ENCODE measurements at regions not wholly inside any gene's neighbourhood (a gene's known extent, or its start where the extent isn't known, plus 50 kb on each side); places are given as distances from the start of the nearest gene placed in this dataset.
A peak's percentile ranks its signal among the peaks of the same experiment; 100 is the strongest.
"Not testable (repeated sequence)": the region's sequence is repeated elsewhere in the genome, so short reads cannot be mapped to it uniquely, and the experiment has no call there.

DNA sequence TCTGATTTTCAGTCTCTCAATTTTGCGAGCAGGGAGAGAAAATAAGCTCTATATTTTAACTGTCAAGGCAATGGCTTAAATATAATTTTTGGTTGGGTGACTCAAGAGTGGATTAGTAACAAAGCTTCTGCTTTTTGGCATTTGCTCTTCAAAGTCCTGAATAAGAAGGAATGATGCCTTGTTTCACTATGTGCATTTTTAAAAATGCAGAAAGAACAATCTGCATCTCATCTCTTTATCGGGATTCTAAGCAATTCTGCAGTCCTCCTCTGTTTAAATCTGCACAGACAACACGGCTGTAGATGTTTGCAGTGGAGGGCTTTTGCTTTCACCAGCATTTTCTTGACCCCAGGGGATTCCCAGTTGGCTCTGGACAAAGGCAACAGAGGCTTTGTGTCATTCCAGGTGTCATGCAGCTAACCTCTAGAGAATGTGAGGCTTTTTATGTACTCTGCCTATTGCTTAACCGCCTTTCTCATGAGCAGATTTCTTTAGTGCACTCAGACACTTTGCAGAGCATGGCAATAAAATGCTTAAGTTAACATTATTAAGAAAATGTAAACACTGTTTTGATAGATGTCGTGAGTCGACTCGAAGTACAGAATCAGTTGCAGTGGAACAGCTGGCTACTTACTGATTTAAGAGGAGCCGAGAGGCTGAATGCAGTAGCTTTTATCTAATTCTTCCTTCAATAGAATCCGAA is 783.2 kb upstream of the NEGR1 start:
- peak; percentile 84 for DNase-seq (ENCODE audit: low spot score)

DNA sequence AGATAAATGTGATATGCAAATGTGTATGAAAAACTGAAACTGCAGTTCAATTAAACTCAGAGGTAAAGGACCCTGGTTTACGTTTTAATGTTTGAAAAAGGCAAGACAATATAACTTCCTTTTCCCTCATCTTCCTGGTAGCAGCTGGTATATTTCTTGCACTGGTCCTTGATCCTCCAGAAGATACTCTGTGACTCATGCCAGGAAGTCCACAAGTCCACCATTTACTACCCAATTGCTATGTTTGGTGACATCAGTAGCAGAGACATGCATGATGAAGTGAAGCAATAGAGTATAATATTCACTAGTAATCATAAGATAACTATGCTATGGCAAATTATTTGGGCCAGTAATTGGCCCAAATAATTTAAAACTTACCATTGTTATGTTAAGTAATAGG is 774.5 kb upstream of the NEGR1 start:
- no peak for DNase-seq (ENCODE audit: low spot score)

DNA sequence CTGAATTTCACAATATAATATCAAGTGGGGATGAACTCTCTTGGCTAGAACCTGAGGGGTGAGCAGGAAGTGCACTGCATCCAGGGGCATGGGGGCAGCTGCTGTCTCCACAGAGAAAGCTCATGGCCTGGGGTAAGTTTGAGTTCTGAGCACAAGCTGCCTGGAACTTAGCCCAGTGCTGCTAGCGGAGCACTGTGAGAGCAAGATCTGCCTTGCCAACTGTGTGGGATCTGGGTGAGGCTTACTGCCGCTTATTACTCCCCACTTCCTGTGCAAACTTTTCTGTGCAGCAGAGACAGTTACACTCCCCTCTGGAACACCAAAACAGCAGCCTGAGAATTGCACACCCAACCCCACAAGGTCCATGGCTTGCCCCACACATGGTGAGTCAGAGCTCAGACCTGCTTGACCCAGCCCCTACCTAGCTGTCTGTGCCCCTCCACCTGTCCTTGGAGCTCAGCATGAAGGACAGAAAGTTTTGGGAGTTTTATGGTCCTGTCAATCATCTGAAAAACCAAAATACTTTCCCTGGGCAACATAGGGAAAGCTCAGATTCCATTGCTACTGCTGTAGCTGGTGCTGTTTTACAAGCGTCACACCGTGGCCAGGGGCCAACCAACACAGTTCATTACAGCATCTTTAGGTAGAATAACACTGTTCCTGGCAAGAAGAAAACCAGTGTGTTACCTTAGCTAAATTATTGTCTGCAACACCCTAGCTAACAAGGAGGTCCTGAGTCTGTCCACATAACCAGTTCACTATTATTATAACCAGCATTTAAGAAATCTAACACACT is 762.1 kb upstream of the NEGR1 start:
- no peak for DNase-seq (ENCODE audit: low spot score)

DNA sequence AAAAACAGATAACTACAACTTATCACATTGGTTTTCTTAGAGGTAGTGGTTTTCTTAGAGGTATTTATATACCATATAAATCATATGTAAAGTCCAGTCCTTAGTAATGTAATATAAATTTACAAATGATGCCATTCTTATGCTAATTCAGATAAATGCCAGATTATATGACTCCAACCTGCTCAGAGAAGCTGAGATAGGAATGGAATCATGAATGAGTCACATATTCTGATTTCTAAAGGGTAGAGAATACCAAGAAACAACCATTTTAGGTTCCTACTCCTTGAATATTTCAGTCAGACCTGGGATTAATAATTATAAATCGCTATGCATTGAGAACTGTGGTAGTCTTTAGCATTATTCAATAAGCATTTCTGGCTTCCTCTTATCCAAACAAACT is 760.1 kb upstream of the NEGR1 start:
- no peak for DNase-seq (ENCODE audit: low spot score)

DNA sequence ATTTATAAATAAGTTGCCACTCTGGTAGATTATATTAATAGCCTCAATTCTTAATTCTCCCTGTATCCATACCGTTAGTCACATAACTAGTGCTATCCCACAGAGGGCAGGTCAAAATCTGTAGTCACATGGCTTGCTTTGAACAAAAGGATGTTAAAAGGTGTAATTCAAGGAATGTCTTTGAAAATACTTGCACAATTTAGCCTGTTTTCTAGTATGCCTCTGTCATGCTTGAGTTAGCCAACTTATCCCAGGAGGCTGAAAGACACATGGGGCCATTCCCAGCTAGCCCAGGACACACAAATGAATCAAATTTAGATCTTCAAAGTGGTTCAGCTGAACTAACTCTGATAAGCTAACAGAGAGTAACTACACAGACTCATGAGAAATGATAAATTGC is 758.5 kb upstream of the NEGR1 start:
- DNase-seq (ENCODE audit: low spot score) = no peak

DNA sequence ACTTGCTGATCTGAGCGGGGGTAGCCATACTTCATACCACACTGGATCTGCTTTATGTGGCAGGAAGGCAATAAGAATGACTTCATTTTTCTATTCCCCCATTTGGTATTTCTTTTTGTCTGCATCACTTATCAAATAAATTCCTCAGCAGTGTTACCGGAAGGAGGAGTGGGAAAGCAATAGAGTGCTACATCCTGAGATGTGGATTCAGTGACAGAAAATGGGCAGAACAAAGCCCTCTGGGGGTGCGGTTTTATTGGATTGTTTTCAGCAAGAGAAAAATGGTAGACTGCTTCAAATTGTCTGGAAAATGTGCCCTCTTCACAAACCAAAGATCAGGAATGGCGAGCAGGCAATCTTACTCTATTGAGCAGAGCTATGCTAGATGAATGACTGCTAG is 751.9 kb upstream of the NEGR1 start:
- no peak for DNase-seq (ENCODE audit: low spot score)

DNA sequence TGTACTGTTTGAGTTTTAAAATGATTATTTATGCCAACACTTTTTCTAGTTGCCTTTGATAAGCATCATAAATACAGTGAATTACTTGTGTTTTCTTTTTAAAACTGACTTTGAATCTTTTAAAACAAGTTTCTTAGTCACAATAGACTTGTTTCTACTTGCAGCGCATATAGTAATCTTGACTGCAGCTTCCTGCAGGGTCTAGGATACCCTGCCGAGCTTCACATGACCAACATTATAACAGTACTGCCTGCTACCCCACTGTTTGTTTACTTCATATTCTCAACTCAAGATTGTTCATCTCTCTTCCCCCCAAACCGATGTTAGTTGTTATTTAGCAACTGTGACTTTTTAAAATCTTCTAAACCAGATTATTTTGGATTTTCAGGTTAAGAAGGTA is 751.3 kb upstream of the NEGR1 start:
- no peak for DNase-seq (ENCODE audit: low spot score)

DNA sequence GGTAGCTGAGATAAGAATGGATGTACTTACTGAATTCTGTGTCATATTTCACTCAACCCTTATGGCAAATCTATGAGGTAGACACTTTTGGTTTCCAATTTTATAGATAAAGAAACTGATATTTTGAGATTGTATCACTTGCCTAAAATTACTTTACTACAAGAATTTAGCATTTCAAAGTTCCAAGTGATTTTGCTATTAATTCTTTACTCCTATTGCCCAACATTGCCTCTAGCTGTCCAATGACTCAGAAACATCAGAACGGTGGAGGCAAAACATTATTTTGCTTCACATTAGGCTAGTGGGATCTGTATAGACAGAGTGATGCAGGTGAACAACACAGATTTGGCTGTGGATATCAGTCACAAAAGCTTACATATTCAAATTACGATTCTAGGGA is 747.2 kb upstream of the NEGR1 start:
- no peak for DNase-seq (ENCODE audit: low spot score)

DNA sequence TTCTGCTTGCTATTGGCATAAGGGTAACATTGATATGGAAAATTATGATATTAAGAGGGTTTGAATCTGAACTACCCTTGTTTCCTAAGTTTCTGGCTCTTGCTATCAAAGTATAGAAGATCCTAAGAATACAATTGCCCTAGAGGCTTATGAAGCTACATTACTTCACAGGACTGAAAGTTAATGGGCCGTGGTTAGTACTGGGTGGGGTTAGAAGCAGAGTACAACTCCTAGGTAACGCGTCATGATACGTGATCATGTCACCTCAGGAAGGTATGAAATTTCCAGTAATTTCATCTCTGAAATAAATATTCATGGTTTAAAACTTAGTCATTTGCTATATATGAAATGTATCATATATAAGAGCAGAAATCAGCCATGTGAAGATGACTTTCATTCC is 743.8 kb upstream of the NEGR1 start:
- no peak for DNase-seq (ENCODE audit: low spot score)

DNA sequence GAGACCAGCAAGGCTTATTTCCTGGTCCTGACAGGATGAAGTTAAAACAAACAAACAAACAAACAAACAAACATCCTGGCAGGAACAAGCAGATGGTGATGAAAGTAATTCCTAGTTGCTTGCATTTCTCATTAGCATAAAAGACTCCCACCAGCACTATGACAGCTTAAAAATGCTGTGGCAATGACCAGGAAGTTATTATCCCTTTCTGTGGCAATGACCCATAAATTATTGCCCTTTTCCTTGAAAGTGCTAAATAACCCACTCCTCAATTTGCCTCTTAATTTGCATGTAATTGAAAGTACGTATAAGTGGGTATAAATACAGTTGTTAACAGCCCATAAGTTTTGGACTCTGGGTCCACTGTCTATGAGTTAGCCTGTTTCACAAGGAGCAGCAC is 727.6 kb upstream of the NEGR1 start:
- no peak for DNase-seq (ENCODE audit: low spot score)

DNA sequence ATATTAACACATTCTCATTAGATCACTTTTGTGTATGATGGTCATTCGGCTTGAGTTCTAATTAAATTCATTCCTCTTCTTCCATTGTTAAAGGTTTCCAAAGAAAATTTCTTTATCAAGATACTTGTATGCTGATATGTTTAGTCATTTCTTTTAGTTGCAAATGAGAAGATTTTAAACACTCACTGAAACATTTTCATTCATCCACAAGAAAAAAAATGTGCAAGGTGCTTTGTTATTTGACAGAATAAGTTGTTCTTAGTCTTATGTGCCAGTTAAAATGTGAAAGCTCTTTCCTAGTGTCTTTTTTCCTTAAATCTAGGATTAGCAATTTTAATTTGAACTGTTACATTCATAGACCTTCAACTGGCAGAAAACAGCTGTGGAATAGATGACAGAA is 727.0 kb upstream of the NEGR1 start:
- DNase-seq (ENCODE audit: low spot score) = no peak

DNA sequence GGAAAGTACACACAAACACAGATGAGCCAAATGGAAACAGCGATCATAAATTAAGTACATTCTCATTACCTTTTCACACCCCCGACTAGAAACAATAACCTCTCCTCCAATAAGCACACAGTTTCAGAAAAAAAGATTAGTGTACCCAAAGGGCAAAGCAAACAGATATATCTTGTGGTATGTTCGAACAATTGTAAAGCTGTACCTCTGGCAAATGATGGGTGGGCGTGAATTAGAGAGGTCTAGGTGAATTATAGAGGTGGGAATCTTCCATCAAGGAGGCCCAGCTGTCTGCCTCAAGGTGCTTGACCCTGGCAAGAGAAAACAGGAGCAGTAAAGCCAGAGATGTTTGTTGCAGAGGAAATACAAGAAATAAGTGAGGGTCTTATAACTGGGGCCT is 715.3 kb upstream of the NEGR1 start:
- DNase-seq (ENCODE audit: low spot score) = no peak

DNA sequence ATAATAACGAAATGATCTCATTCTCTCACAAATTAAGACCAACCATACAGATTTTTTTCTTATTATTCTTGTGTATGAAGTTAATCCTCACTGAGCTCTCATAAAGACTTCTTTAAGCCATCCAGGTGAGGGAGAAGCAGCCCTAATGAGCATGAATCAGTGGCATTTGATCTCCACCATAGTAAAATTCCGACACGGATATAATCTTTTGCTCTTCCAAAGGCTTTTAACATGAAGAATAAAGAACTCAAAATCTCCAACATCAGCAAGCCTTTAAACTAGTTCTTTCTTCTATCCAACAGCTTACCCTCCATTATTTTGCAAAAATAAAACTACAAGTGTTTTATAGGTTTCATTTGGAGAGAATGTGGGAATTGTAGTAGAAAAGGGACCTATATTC is 714.7 kb upstream of the NEGR1 start:
- no peak for DNase-seq (ENCODE audit: low spot score)

DNA sequence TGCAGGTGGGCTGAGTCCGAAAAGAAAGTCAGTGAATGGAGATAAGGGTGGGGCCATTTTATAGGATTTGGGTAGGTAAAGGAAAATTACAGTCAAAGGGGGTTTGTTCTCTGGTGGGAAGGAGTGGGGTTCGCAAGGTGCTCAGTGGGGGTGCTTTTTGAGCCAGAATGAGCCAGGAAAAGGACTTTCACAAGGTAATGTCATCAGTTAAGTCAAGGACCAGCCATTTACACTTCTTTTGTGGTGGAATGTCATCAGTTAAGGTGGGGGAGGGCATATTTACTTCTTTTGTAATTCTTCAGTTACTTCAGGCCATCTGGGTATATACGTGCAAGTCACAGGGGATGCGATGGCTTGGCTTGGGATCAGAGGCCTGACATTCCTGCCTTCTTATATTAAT is 705.5 kb upstream of the NEGR1 start:
- DNase-seq (ENCODE audit: low spot score) = not testable (repeated sequence)

DNA sequence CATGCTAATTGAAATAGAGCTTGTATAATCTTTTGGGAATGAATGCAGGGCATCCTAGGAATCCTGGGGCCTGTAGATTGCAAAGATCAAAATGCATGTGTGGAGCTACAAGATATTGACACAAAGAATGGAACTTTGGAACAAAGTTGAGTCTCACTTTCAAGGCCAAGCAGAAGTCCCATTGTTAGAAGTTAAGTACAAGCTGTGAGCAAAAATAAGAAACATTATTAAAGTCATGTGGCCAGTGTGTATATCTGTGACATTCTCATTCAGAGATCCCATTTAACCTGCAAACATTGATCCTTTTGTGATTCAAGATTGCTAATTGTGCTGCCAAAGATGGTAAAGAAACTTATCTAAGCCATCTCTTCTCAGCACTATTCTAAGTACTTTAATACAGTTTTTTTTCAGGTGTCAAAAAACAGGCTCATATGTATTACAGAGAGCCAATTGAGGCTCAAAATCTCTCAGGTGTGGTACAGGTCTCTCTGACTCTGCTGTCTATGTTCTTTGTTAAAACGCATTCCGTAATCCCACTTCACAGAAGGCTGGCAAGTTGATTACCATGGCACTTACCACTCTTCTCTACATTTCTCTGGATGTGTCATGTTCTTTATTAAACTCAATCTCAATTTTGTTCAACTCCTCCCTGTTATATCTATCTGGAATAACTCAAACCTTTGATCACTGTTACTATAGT is 704.4 kb upstream of the NEGR1 start:
- DNase-seq (ENCODE audit: low spot score) = no peak

DNA sequence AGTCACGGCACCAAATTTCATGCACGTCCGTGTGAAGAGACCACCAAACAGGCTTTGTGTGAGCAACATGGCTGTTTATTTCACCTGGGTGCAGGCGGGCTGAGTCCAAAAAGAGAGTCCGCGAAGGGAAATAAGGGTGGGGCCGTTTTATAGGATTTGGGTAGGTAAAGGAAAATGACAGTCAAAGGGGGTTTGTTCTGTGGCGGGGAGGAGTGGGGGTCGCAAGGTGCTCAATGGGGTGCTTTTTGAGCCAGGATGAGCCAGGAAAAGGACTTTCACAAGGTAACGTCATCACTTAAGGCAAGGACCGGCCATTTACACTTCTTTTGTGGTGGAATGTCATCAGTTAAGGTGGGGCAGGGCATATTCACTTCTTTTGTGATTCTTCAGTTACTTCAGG is 702.7 kb upstream of the NEGR1 start:
- DNase-seq (ENCODE audit: low spot score) = not testable (repeated sequence)

DNA sequence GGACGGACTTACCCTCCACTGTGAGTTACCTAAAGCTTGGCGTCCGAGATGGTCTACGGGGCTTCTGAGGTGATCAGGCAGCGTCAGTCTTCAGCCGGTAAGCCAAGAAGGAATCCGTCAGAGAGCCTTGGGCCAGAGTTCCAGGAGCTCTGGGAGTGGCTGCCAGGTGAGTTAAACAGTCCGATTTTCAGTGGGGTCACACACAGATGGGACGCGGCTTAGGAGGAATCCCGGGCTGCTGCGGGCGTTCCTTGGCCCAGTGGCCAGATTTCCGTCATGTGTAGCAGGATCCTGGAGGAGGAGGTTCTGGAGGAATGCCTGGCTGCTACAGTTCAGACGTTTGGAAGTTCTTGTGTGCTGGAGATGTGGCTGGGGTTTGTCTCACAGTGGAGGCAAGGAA is 700.7 kb upstream of the NEGR1 start:
- not testable (repeated sequence) for DNase-seq (ENCODE audit: low spot score)

DNA sequence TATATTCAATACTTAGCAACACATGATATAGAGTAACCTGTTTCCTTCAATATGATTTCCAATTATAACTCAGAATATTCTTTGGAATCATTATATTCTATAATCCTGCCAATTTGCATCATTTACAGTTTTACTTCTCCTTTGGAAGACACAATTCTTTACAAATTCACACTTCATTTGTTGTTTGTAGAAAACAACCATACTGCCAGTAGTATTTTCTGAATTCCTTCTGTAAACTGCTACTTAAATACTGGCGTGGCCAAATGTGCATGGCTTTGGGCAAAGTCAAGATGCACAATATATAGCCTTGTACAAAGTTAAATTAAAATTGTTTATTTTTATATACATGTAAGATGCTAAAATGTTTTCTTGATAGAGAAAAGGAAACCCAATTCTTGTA is 687.1 kb upstream of the NEGR1 start:
- DNase-seq (ENCODE audit: low spot score) = no peak

DNA sequence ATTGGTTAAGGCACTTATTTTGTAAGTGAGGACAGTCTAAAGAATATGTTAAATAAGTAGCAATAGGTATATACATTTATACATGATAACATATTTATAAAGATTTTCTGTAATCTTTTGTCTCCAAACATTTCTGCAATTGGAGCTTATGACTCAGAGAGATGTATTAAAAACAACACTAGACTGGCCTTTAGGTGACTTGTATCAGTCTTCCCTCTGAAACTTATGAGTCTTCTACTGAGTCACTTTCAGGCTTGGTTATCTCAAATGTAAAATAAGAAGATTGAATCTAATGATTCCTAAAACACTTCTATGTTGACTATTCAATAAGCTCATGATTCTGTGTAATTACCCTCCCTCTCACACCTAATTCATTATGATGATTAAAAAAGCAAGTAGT is 672.6 kb upstream of the NEGR1 start:
- DNase-seq (ENCODE audit: low spot score) = no peak

DNA sequence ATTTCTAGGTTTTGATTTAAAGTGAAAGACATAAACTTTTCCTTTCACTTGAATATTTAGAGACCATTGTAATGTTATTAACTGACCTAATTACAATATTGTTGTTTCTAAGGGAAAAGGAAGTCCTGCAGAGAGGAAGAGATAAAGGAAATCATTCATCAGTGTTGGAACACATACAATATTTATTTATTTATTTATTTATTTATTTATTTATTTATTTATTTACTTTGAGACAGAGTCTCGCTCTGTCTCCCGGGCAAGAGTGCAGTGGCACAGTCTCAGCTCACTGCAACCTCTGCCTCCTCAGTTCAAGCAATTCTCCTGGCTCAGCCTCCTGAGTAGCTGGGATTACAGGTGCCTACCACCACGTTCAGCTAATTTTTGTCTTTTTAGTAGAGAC is 668.6 kb upstream of the NEGR1 start:
- not testable (repeated sequence) for DNase-seq (ENCODE audit: low spot score)

DNA sequence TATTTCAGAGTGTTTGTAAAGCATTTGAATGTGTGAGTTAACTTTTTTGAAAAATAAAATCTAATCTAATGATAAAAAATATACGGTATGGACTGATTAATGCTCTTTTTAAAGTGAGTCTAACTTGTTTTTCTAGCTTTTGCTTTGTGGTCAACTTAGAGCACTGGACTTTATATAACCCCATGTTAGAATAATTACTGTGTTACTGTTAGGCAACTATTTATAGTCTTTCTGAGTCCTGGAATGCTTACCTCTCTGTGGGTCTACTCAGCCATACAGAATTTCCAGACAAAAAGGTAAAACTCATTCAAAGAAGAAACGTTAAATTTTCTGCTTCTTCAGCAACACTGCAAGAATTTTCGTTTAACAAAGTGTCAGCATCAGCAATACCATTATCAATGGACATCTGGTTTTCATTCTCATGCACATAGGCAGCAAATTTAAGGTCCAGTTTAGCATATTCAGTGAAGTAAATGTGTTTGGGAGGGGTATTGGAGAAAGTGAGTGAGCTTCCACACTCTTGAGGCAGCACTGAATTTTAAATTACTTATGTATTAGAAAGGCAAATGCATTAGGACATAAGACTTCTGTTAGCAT is 664.7 kb upstream of the NEGR1 start:
- no peak for DNase-seq (ENCODE audit: low spot score)

DNA sequence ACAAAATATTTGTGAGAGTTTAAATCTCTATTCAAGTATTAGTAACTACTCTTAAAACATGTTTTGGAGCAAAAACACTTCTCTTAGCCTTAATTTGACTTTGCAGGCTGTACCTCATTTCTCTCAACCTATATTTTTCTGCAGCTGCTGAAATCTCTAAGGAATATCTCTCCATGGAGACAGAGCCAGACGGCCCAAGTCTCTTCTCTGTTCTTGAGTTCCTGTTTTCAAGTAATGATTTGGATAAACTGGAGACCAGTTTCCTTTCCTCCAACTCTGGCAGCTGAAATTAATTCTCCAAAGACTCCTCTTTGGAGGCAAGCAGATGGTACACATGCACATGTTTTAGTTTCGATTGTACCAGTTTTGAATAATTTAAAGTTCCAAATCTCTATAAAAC is 659.7 kb upstream of the NEGR1 start:
- DNase-seq (ENCODE audit: low spot score) = no peak

All from SK-N-DZ (cell line).